ENCODE measurements at regions not wholly inside any gene's neighbourhood (a gene's known extent, or its start where the extent isn't known, plus 50 kb on each side); places are given as distances from the start of the nearest gene placed in this dataset.

DNA sequence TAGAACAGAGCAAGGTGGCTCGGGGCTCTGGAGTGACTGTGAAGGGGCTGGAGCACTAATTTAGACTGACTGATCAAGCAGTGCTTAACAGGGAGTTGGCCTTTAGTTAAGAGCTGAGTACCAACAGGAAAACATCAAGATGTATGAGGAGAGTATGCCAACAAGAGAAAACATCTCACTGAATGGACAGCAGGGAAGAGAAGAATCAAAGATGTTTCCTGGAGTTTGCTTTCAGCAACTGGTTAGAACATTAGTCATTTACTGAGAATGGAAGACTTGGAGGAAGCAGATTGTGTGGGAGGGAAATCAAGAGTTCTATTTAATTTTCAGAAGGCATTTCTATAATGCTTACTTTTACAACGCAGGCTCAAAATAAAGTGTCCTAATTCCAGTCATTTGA is 259.3 kb downstream of the ADAMTS20 start:
- Histone ChIP-seq H3K27me3 (ENCODE audit: insufficient read depth, poor library complexity, severe bottlenecking) (no peaks in the 10 kb centered on the region), H3K27ac (replicated peaks) (no peak overlapping the region), H3K4me3 (replicated peaks; ENCODE audit: insufficient read depth, low read length) (no peak overlapping the region)
- TF ChIP-seq POLR2AphosphoS5 (IDR thresholded peaks at IDR 0.05; ENCODE audit: low read depth) = no peak
- TF ChIP-seq, protein P1, sequence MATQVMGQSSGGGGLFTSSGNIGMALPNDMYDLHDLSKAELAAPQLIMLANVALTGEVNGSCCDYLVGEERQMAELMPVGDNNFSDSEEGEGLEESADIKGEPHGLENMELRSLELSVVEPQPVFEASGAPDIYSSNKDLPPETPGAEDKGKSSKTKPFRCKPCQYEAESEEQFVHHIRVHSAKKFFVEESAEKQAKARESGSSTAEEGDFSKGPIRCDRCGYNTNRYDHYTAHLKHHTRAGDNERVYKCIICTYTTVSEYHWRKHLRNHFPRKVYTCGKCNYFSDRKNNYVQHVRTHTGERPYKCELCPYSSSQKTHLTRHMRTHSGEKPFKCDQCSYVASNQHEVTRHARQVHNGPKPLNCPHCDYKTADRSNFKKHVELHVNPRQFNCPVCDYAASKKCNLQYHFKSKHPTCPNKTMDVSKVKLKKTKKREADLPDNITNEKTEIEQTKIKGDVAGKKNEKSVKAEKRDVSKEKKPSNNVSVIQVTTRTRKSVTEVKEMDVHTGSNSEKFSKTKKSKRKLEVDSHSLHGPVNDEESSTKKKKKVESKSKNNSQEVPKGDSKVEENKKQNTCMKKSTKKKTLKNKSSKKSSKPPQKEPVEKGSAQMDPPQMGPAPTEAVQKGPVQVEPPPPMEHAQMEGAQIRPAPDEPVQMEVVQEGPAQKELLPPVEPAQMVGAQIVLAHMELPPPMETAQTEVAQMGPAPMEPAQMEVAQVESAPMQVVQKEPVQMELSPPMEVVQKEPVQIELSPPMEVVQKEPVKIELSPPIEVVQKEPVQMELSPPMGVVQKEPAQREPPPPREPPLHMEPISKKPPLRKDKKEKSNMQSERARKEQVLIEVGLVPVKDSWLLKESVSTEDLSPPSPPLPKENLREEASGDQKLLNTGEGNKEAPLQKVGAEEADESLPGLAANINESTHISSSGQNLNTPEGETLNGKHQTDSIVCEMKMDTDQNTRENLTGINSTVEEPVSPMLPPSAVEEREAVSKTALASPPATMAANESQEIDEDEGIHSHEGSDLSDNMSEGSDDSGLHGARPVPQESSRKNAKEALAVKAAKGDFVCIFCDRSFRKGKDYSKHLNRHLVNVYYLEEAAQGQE (IDR thresholded peaks at IDR 0.05; ENCODE audit: insufficient replicate concordance, low read depth) = no peak
- no peak for TF ChIP-seq GABPA (IDR thresholded peaks at IDR 0.05; ENCODE audit: low read depth)
- TF ChIP-seq, protein P2, sequence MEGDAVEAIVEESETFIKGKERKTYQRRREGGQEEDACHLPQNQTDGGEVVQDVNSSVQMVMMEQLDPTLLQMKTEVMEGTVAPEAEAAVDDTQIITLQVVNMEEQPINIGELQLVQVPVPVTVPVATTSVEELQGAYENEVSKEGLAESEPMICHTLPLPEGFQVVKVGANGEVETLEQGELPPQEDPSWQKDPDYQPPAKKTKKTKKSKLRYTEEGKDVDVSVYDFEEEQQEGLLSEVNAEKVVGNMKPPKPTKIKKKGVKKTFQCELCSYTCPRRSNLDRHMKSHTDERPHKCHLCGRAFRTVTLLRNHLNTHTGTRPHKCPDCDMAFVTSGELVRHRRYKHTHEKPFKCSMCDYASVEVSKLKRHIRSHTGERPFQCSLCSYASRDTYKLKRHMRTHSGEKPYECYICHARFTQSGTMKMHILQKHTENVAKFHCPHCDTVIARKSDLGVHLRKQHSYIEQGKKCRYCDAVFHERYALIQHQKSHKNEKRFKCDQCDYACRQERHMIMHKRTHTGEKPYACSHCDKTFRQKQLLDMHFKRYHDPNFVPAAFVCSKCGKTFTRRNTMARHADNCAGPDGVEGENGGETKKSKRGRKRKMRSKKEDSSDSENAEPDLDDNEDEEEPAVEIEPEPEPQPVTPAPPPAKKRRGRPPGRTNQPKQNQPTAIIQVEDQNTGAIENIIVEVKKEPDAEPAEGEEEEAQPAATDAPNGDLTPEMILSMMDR (IDR thresholded peaks at IDR 0.05; ENCODE audit: insufficient read depth, low read length) = no peak
- TF ChIP-seq SPI1 (IDR thresholded peaks at IDR 0.05; ENCODE audit: borderline replicate concordance, low read depth) = no peak
- DNase-seq (ENCODE audit: low read depth in 1 of 2, low spot score in 1 of 2) = no peak

DNA sequence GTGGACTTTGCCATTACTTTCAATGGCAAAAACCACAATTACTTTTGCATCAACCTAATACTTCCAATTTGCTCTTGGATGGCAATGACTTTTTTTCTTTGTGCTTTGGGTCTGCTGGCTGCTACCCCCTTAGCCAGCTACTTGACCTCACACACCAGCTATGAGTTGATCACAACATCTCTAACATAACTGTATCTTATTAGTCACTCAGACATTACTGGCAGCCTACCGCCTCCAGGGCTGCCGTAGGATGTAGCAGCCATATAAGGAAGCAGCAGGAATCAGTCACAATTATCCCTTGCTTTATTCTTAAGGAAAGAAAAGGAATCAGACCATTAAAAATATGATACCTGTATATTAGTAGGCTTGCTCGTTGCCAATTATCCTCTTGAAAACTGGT is 260.5 kb downstream of the ADAMTS20 start:
- H3K27me3 ChIP-seq (ENCODE audit: insufficient read depth, poor library complexity, severe bottlenecking) = no peaks in the 10 kb centered on the region

DNA sequence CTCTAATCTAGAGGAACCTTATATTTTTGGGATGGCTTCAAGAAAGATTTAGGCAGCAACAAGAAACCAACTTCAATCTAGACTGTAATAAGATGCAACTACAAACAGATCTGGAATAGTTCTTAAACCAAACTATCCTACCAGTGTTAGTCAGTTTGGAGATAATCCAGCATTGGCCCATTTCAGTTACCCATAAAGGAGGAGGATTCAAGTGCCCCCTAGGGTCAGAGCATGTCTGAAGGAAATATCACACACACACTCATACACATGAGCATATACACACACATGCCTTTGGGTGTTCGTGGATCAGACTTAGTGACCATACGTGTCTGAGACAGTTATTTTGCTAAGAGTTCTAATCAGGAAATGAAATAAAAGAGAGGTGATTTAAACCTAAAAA is 261.2 kb downstream of the ADAMTS20 start:
- no peak for TF ChIP-seq SPI1 (IDR thresholded peaks at IDR 0.05; ENCODE audit: borderline replicate concordance, low read depth)
- TF ChIP-seq, protein P2 (IDR thresholded peaks at IDR 0.05; ENCODE audit: insufficient read depth, low read length) = no peak
- no peak for TF ChIP-seq POLR2AphosphoS5 (IDR thresholded peaks at IDR 0.05; ENCODE audit: low read depth)
- TF ChIP-seq, protein P1 (IDR thresholded peaks at IDR 0.05; ENCODE audit: insufficient replicate concordance, low read depth) = no peak
- TF ChIP-seq GABPA (IDR thresholded peaks at IDR 0.05; ENCODE audit: low read depth) = no peak
- no peak for DNase-seq (ENCODE audit: low read depth in 1 of 2, low spot score in 1 of 2)
- Histone ChIP-seq H3K4me3 (replicated peaks; ENCODE audit: insufficient read depth, low read length) (no peak overlapping the region), H3K27ac (replicated peaks) (no peak overlapping the region), H3K27me3 (ENCODE audit: insufficient read depth, poor library complexity, severe bottlenecking) (no peaks in the 10 kb centered on the region)

More for the DNA sequence above, 260.5 kb downstream of the ADAMTS20 start:
- no peak overlapping the region for H3K27ac ChIP-seq (replicated peaks)
- DNase-seq (ENCODE audit: low read depth in 1 of 2, low spot score in 1 of 2) = no peak
- TF ChIP-seq, protein P1 (IDR thresholded peaks at IDR 0.05; ENCODE audit: insufficient replicate concordance, low read depth) = no peak
- TF ChIP-seq, protein P2 (IDR thresholded peaks at IDR 0.05; ENCODE audit: insufficient read depth, low read length) = no peak
- no peak for TF ChIP-seq SPI1 (IDR thresholded peaks at IDR 0.05; ENCODE audit: borderline replicate concordance, low read depth)
- H3K4me3 ChIP-seq (replicated peaks; ENCODE audit: insufficient read depth, low read length) = no peak overlapping the region

Data from HL-60 (cell line).